ENCODE measurements at regions not wholly inside any gene's neighbourhood (a gene's known extent, or its start where the extent isn't known, plus 50 kb on each side); places are given as distances from the start of the nearest gene placed in this dataset.
A peak's percentile ranks its signal among the peaks of the same experiment; 100 is the strongest.

DNA sequence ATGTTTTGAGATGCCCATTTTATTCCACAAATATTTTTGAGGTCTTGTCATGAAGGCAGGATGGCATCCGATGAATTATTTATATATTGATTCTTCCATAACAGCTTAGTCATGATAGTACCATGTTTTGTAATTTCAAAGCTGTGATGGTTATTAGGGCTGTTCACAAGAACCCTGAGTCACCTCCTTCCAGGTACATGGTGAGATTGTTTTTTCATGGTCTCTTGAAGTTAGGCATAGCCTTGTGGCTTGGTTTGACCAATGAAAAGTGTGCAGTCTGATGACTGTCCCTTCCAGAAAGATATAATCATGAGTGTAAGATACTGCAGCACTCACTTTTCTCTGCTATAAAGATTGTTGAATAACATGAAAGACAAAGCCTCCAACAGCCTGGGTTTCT, 274.8 kb downstream of the FGFR2 start:
- Histone ChIP-seq H3K36me3 (ENCODE audit: control insufficient read depth in 2 of 2, extremely low read depth in 1 of 2, insufficient read depth in 2 of 2, low read length in 2 of 2) (no peaks in the 10 kb centered on the region), H3K9ac (ENCODE audit: control insufficient read depth, extremely low read depth, insufficient read depth, low read length) (no peak overlapping the region), H3K4me2 (ENCODE audit: control insufficient read depth, extremely low read depth, insufficient read depth, low read depth, low read length) (no peak overlapping the region), H3K4me1 (ENCODE audit: control insufficient read depth, extremely low read depth, insufficient read depth, low read length) (peaks cover 49% of the 10 kb centered on the region), H3K27me3 (ENCODE audit: control insufficient read depth, extremely low read depth, insufficient read depth, low read length) (no peaks in the 10 kb centered on the region), H3K9me3 (ENCODE audit: control insufficient read depth, low read depth, low read length) (no peaks in the 10 kb centered on the region), H3K27ac (ENCODE audit: control insufficient read depth, insufficient read depth, low read length) (peak overlapping the region; percentile 47), H4K20me1 (ENCODE audit: control insufficient read depth, extremely low read depth, insufficient read depth, low read length) (no peaks in the 10 kb centered on the region), H3K79me2 (ENCODE audit: control insufficient read depth, insufficient read depth, low read length) (no peaks in the 10 kb centered on the region), H3K4me3 (ENCODE audit: control insufficient read depth in 2 of 3, extremely low read depth in 1 of 3, insufficient read depth in 2 of 3, low read depth in 1 of 3, low read length in 3 of 3) (no peak overlapping the region), H3K9me1 (ENCODE audit: control insufficient read depth, extremely low read depth, insufficient read depth, low read length) (no peaks in the 10 kb centered on the region), H2AFZ (ENCODE audit: control insufficient read depth, low read length) (no peak overlapping the region)
- dilution Hi-C loops (cut with MboI; ENCODE audit: extremely low pct_ligation_motif_present, low sequenced_read_pairs): no loop called here
- FAIRE-seq (peak; percentile 67), DNase-seq (ENCODE audit: low read depth, low spot score) (no peak)
- TF ChIP-seq, protein P1, sequence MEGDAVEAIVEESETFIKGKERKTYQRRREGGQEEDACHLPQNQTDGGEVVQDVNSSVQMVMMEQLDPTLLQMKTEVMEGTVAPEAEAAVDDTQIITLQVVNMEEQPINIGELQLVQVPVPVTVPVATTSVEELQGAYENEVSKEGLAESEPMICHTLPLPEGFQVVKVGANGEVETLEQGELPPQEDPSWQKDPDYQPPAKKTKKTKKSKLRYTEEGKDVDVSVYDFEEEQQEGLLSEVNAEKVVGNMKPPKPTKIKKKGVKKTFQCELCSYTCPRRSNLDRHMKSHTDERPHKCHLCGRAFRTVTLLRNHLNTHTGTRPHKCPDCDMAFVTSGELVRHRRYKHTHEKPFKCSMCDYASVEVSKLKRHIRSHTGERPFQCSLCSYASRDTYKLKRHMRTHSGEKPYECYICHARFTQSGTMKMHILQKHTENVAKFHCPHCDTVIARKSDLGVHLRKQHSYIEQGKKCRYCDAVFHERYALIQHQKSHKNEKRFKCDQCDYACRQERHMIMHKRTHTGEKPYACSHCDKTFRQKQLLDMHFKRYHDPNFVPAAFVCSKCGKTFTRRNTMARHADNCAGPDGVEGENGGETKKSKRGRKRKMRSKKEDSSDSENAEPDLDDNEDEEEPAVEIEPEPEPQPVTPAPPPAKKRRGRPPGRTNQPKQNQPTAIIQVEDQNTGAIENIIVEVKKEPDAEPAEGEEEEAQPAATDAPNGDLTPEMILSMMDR (optimal IDR thresholded peaks at IDR 0.05 in 1 of 3, IDR thresholded peaks at IDR 0.05 in 1 of 3, conservative IDR thresholded peaks at IDR 0.05 in 1 of 3; ENCODE audit: extremely low read depth in 1 of 3, insufficient read depth in 2 of 3, low read length in 3 of 3): no peak
- TF ChIP-seq EZH2 (IDR thresholded peaks at IDR 0.05; ENCODE audit: low read length): no peak

- no peak for DNase-seq (ENCODE audit: low read depth, low spot score)
- no peak overlapping the region for H2AFZ ChIP-seq (ENCODE audit: control insufficient read depth, low read length)
- dilution Hi-C loops (cut with MboI; ENCODE audit: extremely low pct_ligation_motif_present, low sequenced_read_pairs): no loop called here
- FAIRE-seq: peak; percentile 73
- no peak overlapping the region for H3K4me3 ChIP-seq (ENCODE audit: control insufficient read depth in 2 of 3, extremely low read depth in 1 of 3, insufficient read depth in 2 of 3, low read depth in 1 of 3, low read length in 3 of 3)
- H3K9me3 ChIP-seq (ENCODE audit: control insufficient read depth, low read depth, low read length): no peaks in the 10 kb centered on the region
- H3K27ac ChIP-seq (ENCODE audit: control insufficient read depth, insufficient read depth, low read length): peak overlapping the region; percentile 80
- H3K79me2 ChIP-seq (ENCODE audit: control insufficient read depth, insufficient read depth, low read length): no peaks in the 10 kb centered on the region
- H3K4me2 ChIP-seq (ENCODE audit: control insufficient read depth, extremely low read depth, insufficient read depth, low read depth, low read length): peak overlapping the region; percentile 9
- H3K27me3 ChIP-seq (ENCODE audit: control insufficient read depth, extremely low read depth, insufficient read depth, low read length): no peaks in the 10 kb centered on the region
- H3K9ac ChIP-seq (ENCODE audit: control insufficient read depth, extremely low read depth, insufficient read depth, low read length): no peak overlapping the region
- no peak for TF ChIP-seq EZH2 (IDR thresholded peaks at IDR 0.05; ENCODE audit: low read length)
- TF ChIP-seq, protein P1 (optimal IDR thresholded peaks at IDR 0.05 in 1 of 3, IDR thresholded peaks at IDR 0.05 in 1 of 3, conservative IDR thresholded peaks at IDR 0.05 in 1 of 3; ENCODE audit: extremely low read depth in 1 of 3, insufficient read depth in 2 of 3, low read length in 3 of 3): no peak
- no peaks in the 10 kb centered on the region for H3K9me1 ChIP-seq (ENCODE audit: control insufficient read depth, extremely low read depth, insufficient read depth, low read length)
- no peaks in the 10 kb centered on the region for H3K36me3 ChIP-seq (ENCODE audit: control insufficient read depth in 2 of 2, extremely low read depth in 1 of 2, insufficient read depth in 2 of 2, low read length in 2 of 2)
- peaks cover 49% of the 10 kb centered on the region for H3K4me1 ChIP-seq (ENCODE audit: control insufficient read depth, extremely low read depth, insufficient read depth, low read length)
- no peaks in the 10 kb centered on the region for H4K20me1 ChIP-seq (ENCODE audit: control insufficient read depth, extremely low read depth, insufficient read depth, low read length)
Observed at GRCh38 chr10:121324678-121325213, 273.5 kb downstream of the FGFR2 start.
